ENCODE measurements at regions not wholly inside any gene's neighbourhood (a gene's known extent, or its start where the extent isn't known, plus 50 kb on each side); places are given as distances from the start of the nearest gene placed in this dataset.

- H3K27me3 ChIP-seq (replicated peaks; ENCODE audit: insufficient read depth), result no peaks in the 10 kb centered on the region
- H3K36me3 ChIP-seq, result no peaks in the 10 kb centered on the region
- TF ChIP-seq, protein P1, sequence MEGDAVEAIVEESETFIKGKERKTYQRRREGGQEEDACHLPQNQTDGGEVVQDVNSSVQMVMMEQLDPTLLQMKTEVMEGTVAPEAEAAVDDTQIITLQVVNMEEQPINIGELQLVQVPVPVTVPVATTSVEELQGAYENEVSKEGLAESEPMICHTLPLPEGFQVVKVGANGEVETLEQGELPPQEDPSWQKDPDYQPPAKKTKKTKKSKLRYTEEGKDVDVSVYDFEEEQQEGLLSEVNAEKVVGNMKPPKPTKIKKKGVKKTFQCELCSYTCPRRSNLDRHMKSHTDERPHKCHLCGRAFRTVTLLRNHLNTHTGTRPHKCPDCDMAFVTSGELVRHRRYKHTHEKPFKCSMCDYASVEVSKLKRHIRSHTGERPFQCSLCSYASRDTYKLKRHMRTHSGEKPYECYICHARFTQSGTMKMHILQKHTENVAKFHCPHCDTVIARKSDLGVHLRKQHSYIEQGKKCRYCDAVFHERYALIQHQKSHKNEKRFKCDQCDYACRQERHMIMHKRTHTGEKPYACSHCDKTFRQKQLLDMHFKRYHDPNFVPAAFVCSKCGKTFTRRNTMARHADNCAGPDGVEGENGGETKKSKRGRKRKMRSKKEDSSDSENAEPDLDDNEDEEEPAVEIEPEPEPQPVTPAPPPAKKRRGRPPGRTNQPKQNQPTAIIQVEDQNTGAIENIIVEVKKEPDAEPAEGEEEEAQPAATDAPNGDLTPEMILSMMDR (IDR thresholded peaks at IDR 0.05), result no peak
- TF ChIP-seq POLR2A (IDR thresholded peaks at IDR 0.05), result no peak
- TF ChIP-seq POLR2AphosphoS5 (IDR thresholded peaks at IDR 0.05), result no peak
- H3K9me3 ChIP-seq, result no peaks in the 10 kb centered on the region
- WGBS, result 75% methylated on average over 4 of the region's 4 CpGs
- no peaks in the 10 kb centered on the region for H3K4me1 ChIP-seq (replicated peaks)
- intact Hi-C loops (cut with DNase I), result no loop called here
- H3K4me3 ChIP-seq, result no peak overlapping the region
- DNase-seq (ENCODE audit: low spot score), result no peak
- H3K27ac ChIP-seq, result no peak overlapping the region
These were observed 136.4 kb upstream of the SLC1A4 start for GRCh38 chr2:64852771-64853241.

DNA sequence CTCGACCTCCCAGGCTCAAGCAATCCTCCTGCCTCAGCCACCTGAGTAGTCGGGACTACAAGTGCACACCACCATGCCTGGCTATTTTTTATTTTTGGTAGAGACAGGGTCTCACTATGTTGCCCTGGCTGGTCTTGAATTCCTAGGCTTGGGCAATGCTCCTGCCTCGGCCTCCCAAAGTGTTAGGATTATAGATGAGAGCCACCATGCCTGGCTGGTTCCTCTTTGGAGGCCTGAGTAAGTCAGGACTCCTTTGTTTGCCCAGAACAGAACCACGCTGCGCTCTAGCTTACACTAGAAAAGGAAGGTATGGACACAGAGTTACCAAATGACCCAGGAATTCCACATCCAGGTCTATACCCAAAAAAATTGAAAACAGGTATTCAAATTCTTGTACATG is 135.9 kb upstream of the SLC1A4 start:
- Histone ChIP-seq H3K27ac (no peak overlapping the region), H3K4me3 (no peak overlapping the region)
- WGBS, result 95% methylated on average over 5 of the region's 5 CpGs

DNA sequence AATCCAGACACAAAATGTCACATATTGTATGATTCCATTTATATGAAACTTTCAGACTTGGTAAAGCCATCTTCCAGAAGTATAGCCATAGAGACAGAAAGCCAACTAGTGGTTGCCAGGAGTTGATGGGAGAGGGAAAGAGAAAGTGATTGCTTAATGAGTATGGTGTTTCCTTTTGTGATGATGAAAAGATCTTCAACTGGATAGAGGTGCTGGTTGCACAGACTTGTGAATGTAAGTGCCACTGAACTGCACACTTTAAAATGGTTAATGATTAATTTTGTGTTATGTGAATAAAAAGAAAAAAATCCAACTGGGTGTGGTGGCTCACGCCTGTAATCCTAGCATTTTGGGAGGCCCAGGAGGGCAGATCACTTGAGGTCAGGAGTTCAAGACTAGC is 135.3 kb upstream of the SLC1A4 start:
- peaks cover 3% of the 10 kb centered on the region for H3K4me1 ChIP-seq (replicated peaks)
- H3K36me3 ChIP-seq, result no peaks in the 10 kb centered on the region
- 90% methylated on average over 1 of the region's 1 CpG for WGBS
- TF ChIP-seq POLR2A (IDR thresholded peaks at IDR 0.05) (no peak), POLR2AphosphoS5 (IDR thresholded peaks at IDR 0.05) (no peak)
- TF ChIP-seq, protein P1 (IDR thresholded peaks at IDR 0.05), result no peak
- intact Hi-C loops (cut with DNase I), result no loop called here
- H3K27ac ChIP-seq, result no peak overlapping the region
- H3K27me3 ChIP-seq (replicated peaks; ENCODE audit: insufficient read depth), result no peaks in the 10 kb centered on the region
- DNase-seq (ENCODE audit: low spot score), result no peak
- H3K9me3 ChIP-seq, result no peaks in the 10 kb centered on the region
- H3K4me3 ChIP-seq, result no peak overlapping the region

More for the DNA sequence above, 135.9 kb upstream of the SLC1A4 start:
- intact Hi-C loops (cut with DNase I), result no loop called here
- Histone ChIP-seq H3K4me1 (replicated peaks) (no peaks in the 10 kb centered on the region), H3K27me3 (replicated peaks; ENCODE audit: insufficient read depth) (no peaks in the 10 kb centered on the region), H3K36me3 (no peaks in the 10 kb centered on the region), H3K9me3 (no peaks in the 10 kb centered on the region)
- DNase-seq (ENCODE audit: low spot score), result no peak
- TF ChIP-seq POLR2A (IDR thresholded peaks at IDR 0.05), result no peak
- no peak for TF ChIP-seq POLR2AphosphoS5 (IDR thresholded peaks at IDR 0.05)
- TF ChIP-seq, protein P1 (IDR thresholded peaks at IDR 0.05), result no peak

GRCh38 chr2:64854773-64855237 is 134.4 kb upstream of the SLC1A4 start:
- intact Hi-C loops (cut with DNase I), result loop anchor here (5.0 kb wide), 1 partner anchor 88 kb away; no protein-coding TSS in a partner anchor
- peaks cover 8% of the 10 kb centered on the region for H3K4me1 ChIP-seq (replicated peaks)
- H3K27ac ChIP-seq, result no peak overlapping the region
- no peaks in the 10 kb centered on the region for H3K9me3 ChIP-seq
- DNase-seq (ENCODE audit: low spot score), result no peak
- H3K4me3 ChIP-seq, result no peak overlapping the region
- TF ChIP-seq, protein P1 (IDR thresholded peaks at IDR 0.05), result no peak
- no peak for TF ChIP-seq POLR2A (IDR thresholded peaks at IDR 0.05)
- TF ChIP-seq POLR2AphosphoS5 (IDR thresholded peaks at IDR 0.05), result peak; percentile 23
- H3K36me3 ChIP-seq, result no peaks in the 10 kb centered on the region
- H3K27me3 ChIP-seq (replicated peaks; ENCODE audit: insufficient read depth), result no peaks in the 10 kb centered on the region
- WGBS, result 85% methylated on average over 1 of the region's 1 CpG
